H1 (cell line): ENCODE measurements at regions not wholly inside any gene's neighbourhood (a gene's known extent, or its start where the extent isn't known, plus 50 kb on each side); places are given as distances from the start of the nearest gene placed in this dataset.

ENCODE experiments used
- MAFK ChIP-seq: IDR thresholded peaks from 2 replicates; pipeline ENCODE4 v1.6.1; 2012; ENCODE audit warnings: low read depth, mild to moderate bottlenecking, improper control_type of control experiment, low read length
- POLR2A ChIP-seq, 2 experiments: IDR thresholded peaks; 1 replicate in 1 of 2; 2 replicates in 1 of 2; pipeline ENCODE4 v1.6.1; 2011; ENCODE audit warnings: low read depth in 2 of 2, low read length in 2 of 2, mild to moderate bottlenecking in 2 of 2; ENCODE audit errors: control extremely low read depth in 1 of 2
- POLR2AphosphoS5 ChIP-seq: IDR thresholded peaks from 2 replicates; pipeline ENCODE4 v1.6.1; 2011; ENCODE audit warnings: low read depth, low read length
- RNF2 ChIP-seq: fragments of 200-900, 300-1000 bp; sonication (generic); IDR thresholded peaks from 2 replicates; pipeline ENCODE4 v1.7.1; 2016; ENCODE audit warnings: borderline replicate concordance, low read depth, mild to moderate bottlenecking, antibody characterized with exemption, low read length; ENCODE audit not compliant: poor library complexity, severe bottlenecking; ENCODE audit errors: missing control alignments
- TBP ChIP-seq: IDR thresholded peaks from 2 replicates; pipeline ENCODE4 v1.6.1; 2011; ENCODE audit warnings: low read depth, low read length, improper control_type of control experiment
- YY1 ChIP-seq: IDR thresholded peaks from 2 replicates; pipeline ENCODE4 v1.6.1; 2011; ENCODE audit warnings: low read depth, mild to moderate bottlenecking, low read length
- TF ChIP-seq, protein P1 (sequence below): fragments of 300-600 bp; sonication (generic); IDR thresholded peaks from 2 replicates; pipeline ENCODE4 v1.7.1; 2012; ENCODE audit warnings: low read length, moderate library complexity, mild to moderate bottlenecking, inconsistent platforms; ENCODE audit not compliant: insufficient replicate concordance

DNA sequence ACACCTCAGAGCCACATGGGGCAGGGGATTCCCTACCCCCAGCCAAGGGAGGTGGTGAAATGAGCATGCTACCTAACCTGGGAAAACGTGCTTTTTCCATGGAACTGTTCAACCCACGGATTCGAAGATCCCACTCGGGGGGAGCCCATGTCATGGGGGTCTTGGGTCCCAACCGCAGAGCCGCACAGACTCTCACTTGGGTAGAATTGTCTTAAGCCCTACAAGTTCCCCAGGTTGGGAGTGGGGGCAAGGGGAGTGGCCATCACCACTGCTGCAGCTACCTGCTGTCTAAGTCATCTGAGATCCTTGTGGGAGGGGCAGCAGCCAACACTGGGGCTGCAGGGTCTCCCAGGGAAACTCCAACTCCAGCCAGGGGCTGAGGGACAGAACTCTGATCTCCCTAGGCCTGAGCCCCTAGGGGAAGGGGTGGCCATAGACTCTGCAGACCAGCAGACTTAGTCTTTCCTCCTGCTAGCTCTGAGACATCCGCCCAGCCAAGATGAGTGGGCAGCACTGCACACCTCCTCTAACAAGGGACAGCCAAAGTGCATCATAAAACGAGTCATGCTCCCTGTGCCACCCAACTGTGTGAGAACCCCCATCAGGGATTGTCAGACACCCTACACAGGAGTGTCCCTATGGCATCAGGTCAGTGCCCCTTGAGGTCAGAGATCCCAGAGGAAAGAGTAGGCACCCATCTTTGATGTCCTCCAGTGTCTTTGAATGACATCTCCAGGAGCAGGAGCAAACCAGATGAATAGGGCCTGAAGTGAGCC lies 610.4 kb upstream of the SLITRK6 start (continued):
- TF ChIP-seq, protein P1, sequence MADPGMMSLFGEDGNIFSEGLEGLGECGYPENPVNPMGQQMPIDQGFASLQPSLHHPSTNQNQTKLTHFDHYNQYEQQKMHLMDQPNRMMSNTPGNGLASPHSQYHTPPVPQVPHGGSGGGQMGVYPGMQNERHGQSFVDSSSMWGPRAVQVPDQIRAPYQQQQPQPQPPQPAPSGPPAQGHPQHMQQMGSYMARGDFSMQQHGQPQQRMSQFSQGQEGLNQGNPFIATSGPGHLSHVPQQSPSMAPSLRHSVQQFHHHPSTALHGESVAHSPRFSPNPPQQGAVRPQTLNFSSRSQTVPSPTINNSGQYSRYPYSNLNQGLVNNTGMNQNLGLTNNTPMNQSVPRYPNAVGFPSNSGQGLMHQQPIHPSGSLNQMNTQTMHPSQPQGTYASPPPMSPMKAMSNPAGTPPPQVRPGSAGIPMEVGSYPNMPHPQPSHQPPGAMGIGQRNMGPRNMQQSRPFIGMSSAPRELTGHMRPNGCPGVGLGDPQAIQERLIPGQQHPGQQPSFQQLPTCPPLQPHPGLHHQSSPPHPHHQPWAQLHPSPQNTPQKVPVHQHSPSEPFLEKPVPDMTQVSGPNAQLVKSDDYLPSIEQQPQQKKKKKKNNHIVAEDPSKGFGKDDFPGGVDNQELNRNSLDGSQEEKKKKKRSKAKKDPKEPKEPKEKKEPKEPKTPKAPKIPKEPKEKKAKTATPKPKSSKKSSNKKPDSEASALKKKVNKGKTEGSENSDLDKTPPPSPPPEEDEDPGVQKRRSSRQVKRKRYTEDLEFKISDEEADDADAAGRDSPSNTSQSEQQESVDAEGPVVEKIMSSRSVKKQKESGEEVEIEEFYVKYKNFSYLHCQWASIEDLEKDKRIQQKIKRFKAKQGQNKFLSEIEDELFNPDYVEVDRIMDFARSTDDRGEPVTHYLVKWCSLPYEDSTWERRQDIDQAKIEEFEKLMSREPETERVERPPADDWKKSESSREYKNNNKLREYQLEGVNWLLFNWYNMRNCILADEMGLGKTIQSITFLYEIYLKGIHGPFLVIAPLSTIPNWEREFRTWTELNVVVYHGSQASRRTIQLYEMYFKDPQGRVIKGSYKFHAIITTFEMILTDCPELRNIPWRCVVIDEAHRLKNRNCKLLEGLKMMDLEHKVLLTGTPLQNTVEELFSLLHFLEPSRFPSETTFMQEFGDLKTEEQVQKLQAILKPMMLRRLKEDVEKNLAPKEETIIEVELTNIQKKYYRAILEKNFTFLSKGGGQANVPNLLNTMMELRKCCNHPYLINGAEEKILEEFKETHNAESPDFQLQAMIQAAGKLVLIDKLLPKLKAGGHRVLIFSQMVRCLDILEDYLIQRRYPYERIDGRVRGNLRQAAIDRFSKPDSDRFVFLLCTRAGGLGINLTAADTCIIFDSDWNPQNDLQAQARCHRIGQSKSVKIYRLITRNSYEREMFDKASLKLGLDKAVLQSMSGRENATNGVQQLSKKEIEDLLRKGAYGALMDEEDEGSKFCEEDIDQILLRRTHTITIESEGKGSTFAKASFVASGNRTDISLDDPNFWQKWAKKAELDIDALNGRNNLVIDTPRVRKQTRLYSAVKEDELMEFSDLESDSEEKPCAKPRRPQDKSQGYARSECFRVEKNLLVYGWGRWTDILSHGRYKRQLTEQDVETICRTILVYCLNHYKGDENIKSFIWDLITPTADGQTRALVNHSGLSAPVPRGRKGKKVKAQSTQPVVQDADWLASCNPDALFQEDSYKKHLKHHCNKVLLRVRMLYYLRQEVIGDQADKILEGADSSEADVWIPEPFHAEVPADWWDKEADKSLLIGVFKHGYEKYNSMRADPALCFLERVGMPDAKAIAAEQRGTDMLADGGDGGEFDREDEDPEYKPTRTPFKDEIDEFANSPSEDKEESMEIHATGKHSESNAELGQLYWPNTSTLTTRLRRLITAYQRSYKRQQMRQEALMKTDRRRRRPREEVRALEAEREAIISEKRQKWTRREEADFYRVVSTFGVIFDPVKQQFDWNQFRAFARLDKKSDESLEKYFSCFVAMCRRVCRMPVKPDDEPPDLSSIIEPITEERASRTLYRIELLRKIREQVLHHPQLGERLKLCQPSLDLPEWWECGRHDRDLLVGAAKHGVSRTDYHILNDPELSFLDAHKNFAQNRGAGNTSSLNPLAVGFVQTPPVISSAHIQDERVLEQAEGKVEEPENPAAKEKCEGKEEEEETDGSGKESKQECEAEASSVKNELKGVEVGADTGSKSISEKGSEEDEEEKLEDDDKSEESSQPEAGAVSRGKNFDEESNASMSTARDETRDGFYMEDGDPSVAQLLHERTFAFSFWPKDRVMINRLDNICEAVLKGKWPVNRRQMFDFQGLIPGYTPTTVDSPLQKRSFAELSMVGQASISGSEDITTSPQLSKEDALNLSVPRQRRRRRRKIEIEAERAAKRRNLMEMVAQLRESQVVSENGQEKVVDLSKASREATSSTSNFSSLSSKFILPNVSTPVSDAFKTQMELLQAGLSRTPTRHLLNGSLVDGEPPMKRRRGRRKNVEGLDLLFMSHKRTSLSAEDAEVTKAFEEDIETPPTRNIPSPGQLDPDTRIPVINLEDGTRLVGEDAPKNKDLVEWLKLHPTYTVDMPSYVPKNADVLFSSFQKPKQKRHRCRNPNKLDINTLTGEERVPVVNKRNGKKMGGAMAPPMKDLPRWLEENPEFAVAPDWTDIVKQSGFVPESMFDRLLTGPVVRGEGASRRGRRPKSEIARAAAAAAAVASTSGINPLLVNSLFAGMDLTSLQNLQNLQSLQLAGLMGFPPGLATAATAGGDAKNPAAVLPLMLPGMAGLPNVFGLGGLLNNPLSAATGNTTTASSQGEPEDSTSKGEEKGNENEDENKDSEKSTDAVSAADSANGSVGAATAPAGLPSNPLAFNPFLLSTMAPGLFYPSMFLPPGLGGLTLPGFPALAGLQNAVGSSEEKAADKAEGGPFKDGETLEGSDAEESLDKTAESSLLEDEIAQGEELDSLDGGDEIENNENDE: no peak
- no peak for TF ChIP-seq YY1
- no peak for TF ChIP-seq POLR2AphosphoS5
- no peak for TF ChIP-seq MAFK
- TF ChIP-seq POLR2A (IDR thresholded peaks at IDR 0.05; ENCODE audit: control extremely low read depth in 1 of 2, low read depth in 2 of 2, low read length in 2 of 2): no peak
- no peak for TF ChIP-seq TBP
- TF ChIP-seq RNF2: no peak
